Ovary (tissue), 7 donors: ENCODE measurements at regions not wholly inside any gene's neighbourhood (a gene's known extent, or its start where the extent isn't known, plus 50 kb on each side); places are given as distances from the start of the nearest gene placed in this dataset.

Source experiments
- DNase-seq, 5 donors: peaks; one replicate each; pipeline ENCODE4 v3.0.0-alpha.2; 2019 to 2020
- H3K27ac ChIP-seq, 2 donors: fragments of 200-600 bp; one replicate each; pipeline versions ENCODE4 v1.5.1 to v1.8.0; 2019 to 2022
- H3K27me3 ChIP-seq: fragments of 200-600 bp; one replicate; pipeline ENCODE4 v1.8.0; 2022
- H3K36me3 ChIP-seq: fragments of 200-600 bp; sonication (generic); one replicate; pipeline ENCODE4 v1.5.1; 2019
- H3K4me1 ChIP-seq: one replicate; pipeline ENCODE4 v1.8.1; 2013; ENCODE audit warnings: mild to moderate bottlenecking, moderate library complexity; ENCODE audit not compliant: insufficient read depth
- H3K4me3 ChIP-seq: fragments of 200-600 bp; sonication (generic); one replicate; pipeline ENCODE4 v1.5.1; 2017
- H3K9me3 ChIP-seq, 2 donors: fragments of 200-600 bp in 1 of 2; sonication (generic) in 1 of 2; one replicate each; pipeline versions ENCODE4 v1.5.1 to v1.8.1; 2013 to 2019; ENCODE audit warnings: mild to moderate bottlenecking in 1 of 2, moderate library complexity in 1 of 2
- CTCF ChIP-seq, 3 donors: fragments of 450-650 bp in 2 of 3; fragments of 200-600 bp in 1 of 3; IDR thresholded peaks; one replicate each; pipeline versions ENCODE4 v1.5.1 to v1.8.0; 2016 to 2022; ENCODE audit warnings: antibody characterized with exemption in 3 of 3, mild to moderate bottlenecking in 1 of 3
- EP300 ChIP-seq: sonication (generic); formaldehyde crosslinking; IDR thresholded peaks from one replicate; pipeline ENCODE4 v1.6.1; 2017; ENCODE audit warnings: antibody characterized with exemption
- POLR2A ChIP-seq: fragments of 450-650 bp; IDR thresholded peaks from one replicate; pipeline ENCODE4 v1.6.1; 2017; ENCODE audit warnings: antibody characterized with exemption, mild to moderate bottlenecking, moderate library complexity
- WGBS, 3 donors: extraction: QIAGEN DNeasy Blood & Tissue Kit in 1 of 3; methylation state at CpG; one replicate each; pipeline versions ENCODE4 v1.1.5 to v1.1.7; 2013 to 2017; 5-methylcytosine and 5-hydroxymethylcytosine counted together
- intact Hi-C, 4 donors: fragments of 100-400 bp; cut with DNase I; formaldehyde crosslinking; loops; one replicate each; pipeline versions ENCODE4 v1.11.0 to v1.15.1; 2022 to 2023
- donor health status: DM: no; HTN: no; CAD: no; lungs with moderate emphysema.
- donor health status: DM: no; HTN: no; CAD: no.
- donor health status: Bipolar disorder and iron deficiency.
- donor health status: DM: no; HTN: no; CAD: no.
- donor health status: DM: yes; HTN: yes; CAD: no.

GRCh38 chr10:36097696-36098095 lies 455.6 kb upstream of the FZD8 start:
- TF ChIP-seq CTCF (IDR thresholded peaks at IDR 0.05) (no peak), POLR2A (no peak), EP300 (no peak)
- intact Hi-C loops, result no loop called here
- 78 to 88% (median 80%) methylated on average over 3 of the region's 3 CpGs for WGBS, 3 donors
- no peak overlapping the region for H3K27ac ChIP-seq
- no peaks in the 10 kb centered on the region for H3K9me3 ChIP-seq
- H3K4me3 ChIP-seq, result no peak overlapping the region
- no peaks in the 10 kb centered on the region for H3K4me1 ChIP-seq
- no peak for DNase-seq
- H3K36me3 ChIP-seq, result no peaks in the 10 kb centered on the region
- no peaks in the 10 kb centered on the region for H3K27me3 ChIP-seq

GRCh38 chr10:36096576-36096975 lies 454.5 kb upstream of the FZD8 start:
- WGBS, 3 donors, result 96 to 97% (median 96%) methylated on average over 2 of the region's 2 CpGs
- Histone ChIP-seq H3K9me3 (no peaks in the 10 kb centered on the region), H3K4me1 (no peaks in the 10 kb centered on the region), H3K27me3 (no peaks in the 10 kb centered on the region), H3K36me3 (no peaks in the 10 kb centered on the region), H3K27ac (no peak overlapping the region), H3K4me3 (no peak overlapping the region)
- TF ChIP-seq POLR2A (no peak), EP300 (no peak), CTCF (IDR thresholded peaks at IDR 0.05) (no peak)
- no peak for DNase-seq
- intact Hi-C loops, result no loop called here

GRCh38 chr10:36094096-36094495 lies 452.0 kb upstream of the FZD8 start:
- Histone ChIP-seq H3K4me3 (no peak overlapping the region), H3K27me3 (no peaks in the 10 kb centered on the region), H3K27ac (no peak overlapping the region), H3K4me1 (no peaks in the 10 kb centered on the region), H3K9me3 (no peaks in the 10 kb centered on the region), H3K36me3 (no peaks in the 10 kb centered on the region)
- WGBS, 3 donors, result 68 to 83% (median 74%) methylated on average over 8 of the region's 8 CpGs
- TF ChIP-seq CTCF (IDR thresholded peaks at IDR 0.05) (no peak), EP300 (no peak), POLR2A (no peak)
- DNase-seq, result no peak
- intact Hi-C loops, result no loop called here

GRCh38 chr10:36092116-36092515 lies 450.0 kb upstream of the FZD8 start:
- H3K4me1 ChIP-seq, result no peaks in the 10 kb centered on the region
- no peak for DNase-seq
- H3K27me3 ChIP-seq, result no peaks in the 10 kb centered on the region
- no peak for TF ChIP-seq POLR2A
- TF ChIP-seq EP300, result no peak
- no peak for TF ChIP-seq CTCF (IDR thresholded peaks at IDR 0.05)
- no peaks in the 10 kb centered on the region for H3K9me3 ChIP-seq
- no peak overlapping the region for H3K4me3 ChIP-seq
- 69 to 75% (median 69%) methylated on average over 7 of the region's 7 CpGs for WGBS, 3 donors
- no peak overlapping the region for H3K27ac ChIP-seq
- intact Hi-C loops, result no loop called here
- no peaks in the 10 kb centered on the region for H3K36me3 ChIP-seq

GRCh38 chr10:36091007-36091406 lies 448.9 kb upstream of the FZD8 start:
- Histone ChIP-seq H3K4me3 (no peak overlapping the region), H3K9me3 (no peaks in the 10 kb centered on the region), H3K27me3 (no peaks in the 10 kb centered on the region), H3K4me1 (no peaks in the 10 kb centered on the region), H3K36me3 (no peaks in the 10 kb centered on the region), H3K27ac (no peak overlapping the region)
- intact Hi-C loops, result no loop called here
- 94 to 96% (median 95%) methylated on average over 3 of the region's 3 CpGs for WGBS, 3 donors
- TF ChIP-seq CTCF (IDR thresholded peaks at IDR 0.05) (no peak), EP300 (no peak), POLR2A (no peak)
- no peak for DNase-seq
